GM23338 (cell line): ENCODE measurements at regions not wholly inside any gene's neighbourhood (a gene's known extent, or its start where the extent isn't known, plus 50 kb on each side); places are given as distances from the start of the nearest gene placed in this dataset.

ENCODE experiments used
- ATAC-seq: fragments of 200-7000 bp; cut with Tn5 transposase; 3 replicates; pipeline ENCODE4 v1.9.1; 2020
- DNase-seq: peaks from one replicate; pipeline ENCODE4 v3.0.0-alpha.2; 2015; ENCODE audit warnings: low spot score
- H2AFZ ChIP-seq: fragments of 200-600 bp; sonication (generic); 2 replicates; pipeline ENCODE4 v1.8.0; 2016; ENCODE audit warnings: antibody characterized with exemption, mild to moderate bottlenecking, moderate library complexity
- H3F3A ChIP-seq: fragments of 200-600 bp; sonication (generic); replicated peaks from 2 replicates; pipeline ENCODE4 v1.8.0; 2017; ENCODE audit warnings: antibody characterized with exemption, mixed run types, low read depth
- H3K27ac ChIP-seq: fragments of 200-600 bp; sonication (generic); 2 replicates; pipeline ENCODE4 v1.6.1; 2016; ENCODE audit warnings: low read depth
- H3K27me3 ChIP-seq: fragments of 200-600 bp; sonication (generic); 2 replicates; pipeline ENCODE4 v1.8.0; 2016; ENCODE audit warnings: mild to moderate bottlenecking, mixed run types, moderate library complexity; ENCODE audit not compliant: insufficient read depth
- H3K36me3 ChIP-seq: fragments of 200-600 bp; sonication (generic); 2 replicates; pipeline ENCODE4 v1.8.0; 2016; ENCODE audit warnings: mild to moderate bottlenecking; ENCODE audit not compliant: insufficient read depth
- H3K4me1 ChIP-seq: fragments of 200-600 bp; sonication (generic); 2 replicates; pipeline ENCODE4 v1.8.0; 2016; ENCODE audit warnings: mild to moderate bottlenecking, moderate library complexity; ENCODE audit not compliant: insufficient read depth
- H3K4me2 ChIP-seq: fragments of 200-600 bp; sonication (generic); 2 replicates; pipeline ENCODE4 v1.7.1; 2017; ENCODE audit warnings: mixed run types
- H3K4me3 ChIP-seq: fragments of 200-600 bp; sonication (generic); 2 replicates; pipeline ENCODE4 v1.6.1; 2016; ENCODE audit warnings: mixed run types
- H3K79me2 ChIP-seq: fragments of 200-600 bp; sonication (generic); replicated peaks from 2 replicates; pipeline ENCODE4 v1.8.0; 2017; ENCODE audit warnings: mild to moderate bottlenecking; ENCODE audit not compliant: insufficient read depth
- H3K9me2 ChIP-seq: fragments of 200-600 bp; sonication (generic); 2 replicates; pipeline ENCODE4 v1.8.0; 2017; ENCODE audit not compliant: insufficient read depth
- H4K20me1 ChIP-seq: fragments of 200-600 bp; sonication (generic); replicated peaks from 2 replicates; pipeline ENCODE4 v1.8.0; 2017; ENCODE audit warnings: mild to moderate bottlenecking; ENCODE audit not compliant: insufficient read depth
- H3K27ac Mint-ChIP-seq: 2 replicates; pipeline ENCODE4 v1.8.0; 2020; ENCODE audit warnings: inconsistent platforms, mild to moderate bottlenecking, moderate library complexity, mixed read lengths
- H3K27me3 Mint-ChIP-seq: 3 replicates; pipeline ENCODE4 v1.8.0; 2022; ENCODE audit warnings: low read depth, mild to moderate bottlenecking, moderate library complexity, mixed read lengths, inconsistent platforms; ENCODE audit not compliant: insufficient read depth, poor library complexity
- H3K36me3 Mint-ChIP-seq: 3 replicates; pipeline ENCODE4 v1.8.0; 2021; ENCODE audit warnings: low read depth, mild to moderate bottlenecking, inconsistent platforms, moderate library complexity, mixed read lengths
- H3K4me1 Mint-ChIP-seq: 3 replicates; pipeline ENCODE4 v1.8.0; 2020; ENCODE audit warnings: mild to moderate bottlenecking, inconsistent platforms, mixed read lengths
- H3K4me3 Mint-ChIP-seq: 3 replicates; pipeline ENCODE4 v1.8.0; 2021; ENCODE audit warnings: moderate library complexity, mild to moderate bottlenecking, inconsistent platforms, mixed read lengths
- H3K9me3 Mint-ChIP-seq: 3 replicates; pipeline ENCODE4 v1.8.0; 2020; ENCODE audit warnings: moderate library complexity, mild to moderate bottlenecking, inconsistent platforms, mixed read lengths
- CREB1 ChIP-seq: fragments of 250-450 bp; sonication (Bioruptor Pico); IDR thresholded peaks from 2 replicates; pipeline ENCODE4 v1.5.0; 2020; ENCODE audit warnings: low read depth, mild to moderate bottlenecking, moderate library complexity
- CTCF ChIP-seq, 2 experiments: fragments of 200-600 bp in 1 of 2; sonication (generic) in 1 of 2; conservative IDR thresholded peaks; 2 replicates each; pipeline versions ENCODE4 v1.5.1 to v1.6.1; 2016 to 2017; ENCODE audit warnings: antibody characterized with exemption in 2 of 2, low read depth in 2 of 2, mild to moderate bottlenecking in 2 of 2, moderate library complexity in 1 of 2
- ETS1 ChIP-seq: IDR thresholded peaks from 2 replicates; pipeline ENCODE4 v1.6.1; 2016; ENCODE audit warnings: antibody characterized with exemption
- EZH2 ChIP-seq: fragments of 200-600 bp; sonication (generic); IDR thresholded peaks from one replicate; pipeline ENCODE4 v1.8.0; 2017; ENCODE audit warnings: antibody characterized with exemption, mild to moderate bottlenecking, low read depth; ENCODE audit not compliant: unreplicated experiment
- EZH2phosphoT487 ChIP-seq: fragments of 200-600 bp; sonication (generic); IDR thresholded peaks from one replicate; pipeline ENCODE4 v1.8.1; 2018; ENCODE audit warnings: antibody characterized with exemption; ENCODE audit not compliant: unreplicated experiment
- JUNB ChIP-seq: IDR thresholded peaks from one replicate; pipeline ENCODE4 v1.6.1; 2016; ENCODE audit warnings: antibody characterized with exemption; ENCODE audit not compliant: unreplicated experiment
- NANOG ChIP-seq: IDR thresholded peaks from 2 replicates; pipeline ENCODE4 v1.6.1; 2016; ENCODE audit warnings: antibody characterized with exemption, borderline replicate concordance
- POLR2AphosphoS5 ChIP-seq: IDR thresholded peaks from 2 replicates; pipeline ENCODE4 v1.6.1; 2016; ENCODE audit warnings: antibody characterized with exemption, low read depth
- STAT1 ChIP-seq: IDR thresholded peaks from one replicate; pipeline ENCODE4 v1.6.1; 2016; ENCODE audit warnings: antibody characterized with exemption; ENCODE audit not compliant: unreplicated experiment
- ZNF114 ChIP-seq: fragments of 250-450 bp; sonication (Bioruptor Pico); IDR thresholded peaks from 2 replicates; pipeline ENCODE4 v1.5.0; 2020; ENCODE audit warnings: mild to moderate bottlenecking, moderate library complexity
- ZNF331 ChIP-seq: fragments of 250-450 bp; sonication (Bioruptor Pico); IDR thresholded peaks from 2 replicates; pipeline ENCODE4 v1.5.0; 2020; ENCODE audit warnings: low read depth, mild to moderate bottlenecking, moderate library complexity
- TF ChIP-seq, protein P1 (sequence below): fragments of 250-450 bp; sonication (Bioruptor Pico); IDR thresholded peaks from 2 replicates; pipeline ENCODE4 v1.5.0; 2020; ENCODE audit warnings: mild to moderate bottlenecking, moderate library complexity
- TF ChIP-seq, protein P2 (sequence below): IDR thresholded peaks from one replicate; pipeline ENCODE4 v1.6.1; 2018; ENCODE audit warnings: antibody characterized with exemption; ENCODE audit not compliant: unreplicated experiment

- Histone ChIP-seq H3K4me2 (no peak overlapping the region), H3K36me3 (no peaks in the 10 kb centered on the region), H3K27me3 (no peaks in the 10 kb centered on the region), H3K79me2 (no peaks in the 10 kb centered on the region), H3F3A (no peaks in the 10 kb centered on the region), H3K27ac (no peak overlapping the region), H2AFZ (no peak overlapping the region), H4K20me1 (no peaks in the 10 kb centered on the region), H3K4me3 (no peak overlapping the region), H3K9me2 (peaks cover 11% of the 10 kb centered on the region; the same call in 1 of the 2 replicates), H3K4me1 (peaks cover 3% of the 10 kb centered on the region; the same call in 1 of the 2 replicates)
- Mint-ChIP-seq H3K9me3 (peaks cover under 1% of the 10 kb centered on the region; the same call in 1 of the 3 replicates), H3K27ac (no peak overlapping the region), H3K4me1 (peaks cover 2% of the 10 kb centered on the region; the same call in 1 of the 3 replicates), H3K36me3 (no peaks in the 10 kb centered on the region), H3K27me3 (no peaks in the 10 kb centered on the region), H3K4me3 (no peak overlapping the region)
- no peak for DNase-seq
- TF ChIP-seq, protein P1, sequence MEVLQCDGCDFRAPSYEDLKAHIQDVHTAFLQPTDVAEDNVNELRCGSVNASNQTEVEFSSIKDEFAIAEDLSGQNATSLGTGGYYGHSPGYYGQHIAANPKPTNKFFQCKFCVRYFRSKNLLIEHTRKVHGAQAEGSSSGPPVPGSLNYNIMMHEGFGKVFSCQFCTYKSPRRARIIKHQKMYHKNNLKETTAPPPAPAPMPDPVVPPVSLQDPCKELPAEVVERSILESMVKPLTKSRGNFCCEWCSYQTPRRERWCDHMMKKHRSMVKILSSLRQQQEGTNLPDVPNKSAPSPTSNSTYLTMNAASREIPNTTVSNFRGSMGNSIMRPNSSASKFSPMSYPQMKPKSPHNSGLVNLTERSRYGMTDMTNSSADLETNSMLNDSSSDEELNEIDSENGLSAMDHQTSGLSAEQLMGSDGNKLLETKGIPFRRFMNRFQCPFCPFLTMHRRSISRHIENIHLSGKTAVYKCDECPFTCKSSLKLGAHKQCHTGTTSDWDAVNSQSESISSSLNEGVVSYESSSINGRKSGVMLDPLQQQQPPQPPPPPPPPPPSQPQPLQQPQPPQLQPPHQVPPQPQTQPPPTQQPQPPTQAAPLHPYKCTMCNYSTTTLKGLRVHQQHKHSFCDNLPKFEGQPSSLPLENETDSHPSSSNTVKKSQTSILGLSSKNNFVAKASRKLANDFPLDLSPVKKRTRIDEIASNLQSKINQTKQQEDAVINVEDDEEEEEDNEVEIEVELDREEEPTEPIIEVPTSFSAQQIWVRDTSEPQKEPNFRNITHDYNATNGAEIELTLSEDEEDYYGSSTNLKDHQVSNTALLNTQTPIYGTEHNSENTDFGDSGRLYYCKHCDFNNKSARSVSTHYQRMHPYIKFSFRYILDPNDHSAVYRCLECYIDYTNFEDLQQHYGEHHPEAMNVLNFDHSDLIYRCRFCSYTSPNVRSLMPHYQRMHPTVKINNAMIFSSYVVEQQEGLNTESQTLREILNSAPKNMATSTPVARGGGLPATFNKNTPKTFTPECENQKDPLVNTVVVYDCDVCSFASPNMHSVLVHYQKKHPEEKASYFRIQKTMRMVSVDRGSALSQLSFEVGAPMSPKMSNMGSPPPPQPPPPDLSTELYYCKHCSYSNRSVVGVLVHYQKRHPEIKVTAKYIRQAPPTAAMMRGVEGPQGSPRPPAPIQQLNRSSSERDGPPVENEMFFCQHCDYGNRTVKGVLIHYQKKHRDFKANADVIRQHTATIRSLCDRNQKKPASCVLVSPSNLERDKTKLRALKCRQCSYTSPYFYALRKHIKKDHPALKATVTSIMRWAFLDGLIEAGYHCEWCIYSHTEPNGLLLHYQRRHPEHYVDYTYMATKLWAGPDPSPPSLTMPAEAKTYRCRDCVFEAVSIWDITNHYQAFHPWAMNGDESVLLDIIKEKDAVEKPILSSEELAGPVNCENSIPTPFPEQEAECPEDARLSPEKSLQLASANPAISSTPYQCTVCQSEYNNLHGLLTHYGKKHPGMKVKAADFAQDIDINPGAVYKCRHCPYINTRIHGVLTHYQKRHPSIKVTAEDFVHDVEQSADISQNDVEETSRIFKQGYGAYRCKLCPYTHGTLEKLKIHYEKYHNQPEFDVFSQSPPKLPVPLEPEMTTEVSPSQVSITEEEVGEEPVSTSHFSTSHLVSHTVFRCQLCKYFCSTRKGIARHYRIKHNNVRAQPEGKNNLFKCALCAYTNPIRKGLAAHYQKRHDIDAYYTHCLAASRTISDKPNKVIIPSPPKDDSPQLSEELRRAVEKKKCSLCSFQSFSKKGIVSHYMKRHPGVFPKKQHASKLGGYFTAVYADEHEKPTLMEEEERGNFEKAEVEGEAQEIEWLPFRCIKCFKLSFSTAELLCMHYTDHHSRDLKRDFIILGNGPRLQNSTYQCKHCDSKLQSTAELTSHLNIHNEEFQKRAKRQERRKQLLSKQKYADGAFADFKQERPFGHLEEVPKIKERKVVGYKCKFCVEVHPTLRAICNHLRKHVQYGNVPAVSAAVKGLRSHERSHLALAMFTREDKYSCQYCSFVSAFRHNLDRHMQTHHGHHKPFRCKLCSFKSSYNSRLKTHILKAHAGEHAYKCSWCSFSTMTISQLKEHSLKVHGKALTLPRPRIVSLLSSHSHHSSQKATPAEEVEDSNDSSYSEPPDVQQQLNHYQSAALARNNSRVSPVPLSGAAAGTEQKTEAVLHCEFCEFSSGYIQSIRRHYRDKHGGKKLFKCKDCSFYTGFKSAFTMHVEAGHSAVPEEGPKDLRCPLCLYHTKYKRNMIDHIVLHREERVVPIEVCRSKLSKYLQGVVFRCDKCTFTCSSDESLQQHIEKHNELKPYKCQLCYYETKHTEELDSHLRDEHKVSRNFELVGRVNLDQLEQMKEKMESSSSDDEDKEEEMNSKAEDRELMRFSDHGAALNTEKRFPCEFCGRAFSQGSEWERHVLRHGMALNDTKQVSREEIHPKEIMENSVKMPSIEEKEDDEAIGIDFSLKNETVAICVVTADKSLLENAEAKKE, result no peak
- no peak for TF ChIP-seq CREB1 (CRISPR knock-in tag)
- no peak for TF ChIP-seq CTCF (conservative IDR thresholded peaks at IDR 0.05; ENCODE audit: low read depth in 2 of 2)
- TF ChIP-seq ZNF114 (CRISPR knock-in tag), result no peak
- no peak for TF ChIP-seq EZH2phosphoT487
- no peak for TF ChIP-seq ZNF331 (CRISPR knock-in tag)
- TF ChIP-seq JUNB, result no peak
- TF ChIP-seq POLR2AphosphoS5, result no peak
- TF ChIP-seq STAT1, result no peak
- no peak for TF ChIP-seq EZH2
- TF ChIP-seq NANOG, result no peak
- TF ChIP-seq ETS1, result no peak
- TF ChIP-seq, protein P2, sequence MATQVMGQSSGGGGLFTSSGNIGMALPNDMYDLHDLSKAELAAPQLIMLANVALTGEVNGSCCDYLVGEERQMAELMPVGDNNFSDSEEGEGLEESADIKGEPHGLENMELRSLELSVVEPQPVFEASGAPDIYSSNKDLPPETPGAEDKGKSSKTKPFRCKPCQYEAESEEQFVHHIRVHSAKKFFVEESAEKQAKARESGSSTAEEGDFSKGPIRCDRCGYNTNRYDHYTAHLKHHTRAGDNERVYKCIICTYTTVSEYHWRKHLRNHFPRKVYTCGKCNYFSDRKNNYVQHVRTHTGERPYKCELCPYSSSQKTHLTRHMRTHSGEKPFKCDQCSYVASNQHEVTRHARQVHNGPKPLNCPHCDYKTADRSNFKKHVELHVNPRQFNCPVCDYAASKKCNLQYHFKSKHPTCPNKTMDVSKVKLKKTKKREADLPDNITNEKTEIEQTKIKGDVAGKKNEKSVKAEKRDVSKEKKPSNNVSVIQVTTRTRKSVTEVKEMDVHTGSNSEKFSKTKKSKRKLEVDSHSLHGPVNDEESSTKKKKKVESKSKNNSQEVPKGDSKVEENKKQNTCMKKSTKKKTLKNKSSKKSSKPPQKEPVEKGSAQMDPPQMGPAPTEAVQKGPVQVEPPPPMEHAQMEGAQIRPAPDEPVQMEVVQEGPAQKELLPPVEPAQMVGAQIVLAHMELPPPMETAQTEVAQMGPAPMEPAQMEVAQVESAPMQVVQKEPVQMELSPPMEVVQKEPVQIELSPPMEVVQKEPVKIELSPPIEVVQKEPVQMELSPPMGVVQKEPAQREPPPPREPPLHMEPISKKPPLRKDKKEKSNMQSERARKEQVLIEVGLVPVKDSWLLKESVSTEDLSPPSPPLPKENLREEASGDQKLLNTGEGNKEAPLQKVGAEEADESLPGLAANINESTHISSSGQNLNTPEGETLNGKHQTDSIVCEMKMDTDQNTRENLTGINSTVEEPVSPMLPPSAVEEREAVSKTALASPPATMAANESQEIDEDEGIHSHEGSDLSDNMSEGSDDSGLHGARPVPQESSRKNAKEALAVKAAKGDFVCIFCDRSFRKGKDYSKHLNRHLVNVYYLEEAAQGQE, result no peak
- ATAC-seq, result no peak
Measured at GRCh38 chr4:152236519-152237056, 299.3 kb downstream of the FBXW7 start.
